ENCODE measurements at regions not wholly inside any gene's neighbourhood (a gene's known extent, or its start where the extent isn't known, plus 50 kb on each side); places are given as distances from the start of the nearest gene placed in this dataset.
"Not testable (repeated sequence)": the region's sequence is repeated elsewhere in the genome, so short reads cannot be mapped to it uniquely, and the experiment has no call there.

DNA sequence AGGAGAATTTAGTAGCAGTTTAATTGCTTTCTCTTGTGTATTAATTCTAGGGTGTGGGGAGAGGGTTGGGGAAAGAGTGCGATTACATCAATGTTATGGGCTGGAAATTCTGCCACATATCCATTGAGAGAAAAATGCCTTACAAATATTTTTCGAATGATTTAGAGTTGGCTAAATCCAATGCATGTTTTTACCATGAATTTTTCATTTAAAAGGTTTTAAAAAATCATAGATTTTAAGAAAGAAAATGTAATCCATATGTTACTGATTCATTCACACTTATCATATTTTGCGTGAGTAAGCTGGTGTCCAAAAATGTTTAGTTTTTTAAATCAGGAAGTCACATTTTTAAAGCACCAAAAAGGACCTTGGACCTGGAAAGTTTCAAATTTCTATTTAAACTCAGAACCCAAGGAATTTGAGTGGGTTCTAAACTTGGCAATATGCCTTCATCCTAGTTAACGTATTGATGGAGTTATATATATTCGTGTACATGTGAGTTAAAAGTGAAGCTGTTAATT is 627.4 kb upstream of the CITED2 start:
- intact Hi-C loops (cut with DNase I), result loop anchor here in 1 of 2 donors (5.0 kb wide), 1 partner anchor 160 kb away; no protein-coding TSS in a partner anchor
- DNase-seq (ENCODE audit: low spot score), result no peak

DNA sequence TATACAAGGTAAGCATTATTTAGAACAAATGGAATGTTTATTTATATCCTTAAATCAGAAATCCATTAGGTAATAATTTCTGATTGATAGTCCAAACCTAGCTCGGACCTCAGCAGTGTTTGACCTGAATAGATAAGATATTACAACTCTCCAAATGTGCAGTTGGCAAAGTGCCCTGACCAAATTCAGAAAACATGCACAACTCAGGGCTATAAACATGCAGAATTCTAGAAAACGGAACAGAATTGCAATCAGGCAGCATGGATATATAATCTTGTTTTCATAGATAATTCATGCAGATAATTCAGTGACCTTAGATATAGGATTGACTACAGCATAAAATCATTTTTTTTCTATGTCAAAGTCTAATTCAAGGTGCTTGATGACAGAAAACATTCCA is 626.6 kb upstream of the CITED2 start:
- intact Hi-C loops (cut with DNase I), result loop anchor here in 1 of 2 donors (5.0 kb wide), 1 partner anchor 161 kb away; no protein-coding TSS in a partner anchor
- DNase-seq (ENCODE audit: low spot score), result no peak

DNA sequence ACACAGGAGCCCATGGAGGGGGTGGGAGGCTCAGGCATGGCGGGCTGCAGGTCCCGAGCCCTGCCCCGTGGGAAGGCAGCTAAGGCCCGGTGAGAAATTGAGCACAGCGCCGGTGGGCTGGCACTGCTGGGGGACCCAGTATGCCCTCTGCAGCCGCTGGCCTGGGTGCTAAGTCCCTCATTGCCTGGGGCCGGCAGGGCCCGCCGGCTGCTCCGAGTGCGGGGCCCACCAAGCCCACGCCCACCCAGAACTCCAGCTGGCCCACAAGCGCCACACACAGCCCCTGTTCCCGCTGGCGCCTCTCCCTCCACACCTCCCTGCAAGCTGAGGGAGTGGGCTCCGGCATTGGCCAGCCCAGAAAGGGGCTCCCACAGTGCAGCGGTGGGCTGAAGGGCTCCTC is 625.2 kb upstream of the CITED2 start:
- DNase-seq (ENCODE audit: low spot score), result peak; percentile 68

DNA sequence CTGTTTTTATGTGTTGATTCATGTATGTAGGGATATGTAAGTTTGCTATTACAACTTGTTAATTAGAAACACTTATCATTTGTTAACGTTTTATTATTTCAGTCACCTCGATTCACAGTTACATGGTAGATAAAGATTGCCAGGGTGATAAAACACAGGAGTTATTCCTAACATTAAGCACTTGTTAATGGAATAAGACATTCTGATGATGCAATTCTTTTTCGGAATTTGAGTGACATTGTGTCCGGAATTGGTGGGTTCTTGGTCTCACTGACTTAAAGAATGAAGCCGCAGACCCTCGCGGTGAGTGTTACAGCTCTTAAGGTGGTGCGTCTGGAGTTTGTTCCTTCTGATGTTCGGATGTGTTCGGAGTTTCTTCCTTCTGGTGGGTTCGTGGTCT is 624.0 kb upstream of the CITED2 start:
- DNase-seq (ENCODE audit: low spot score); intact Hi-C loops (cut with DNase I): not testable (repeated sequence)

More for the DNA sequence above, 625.2 kb upstream of the CITED2 start:
- intact Hi-C loops (cut with DNase I), result loop anchor here in 1 of 2 donors (5.0 kb wide), 1 partner anchor 163 kb away; no protein-coding TSS in a partner anchor

DNA sequence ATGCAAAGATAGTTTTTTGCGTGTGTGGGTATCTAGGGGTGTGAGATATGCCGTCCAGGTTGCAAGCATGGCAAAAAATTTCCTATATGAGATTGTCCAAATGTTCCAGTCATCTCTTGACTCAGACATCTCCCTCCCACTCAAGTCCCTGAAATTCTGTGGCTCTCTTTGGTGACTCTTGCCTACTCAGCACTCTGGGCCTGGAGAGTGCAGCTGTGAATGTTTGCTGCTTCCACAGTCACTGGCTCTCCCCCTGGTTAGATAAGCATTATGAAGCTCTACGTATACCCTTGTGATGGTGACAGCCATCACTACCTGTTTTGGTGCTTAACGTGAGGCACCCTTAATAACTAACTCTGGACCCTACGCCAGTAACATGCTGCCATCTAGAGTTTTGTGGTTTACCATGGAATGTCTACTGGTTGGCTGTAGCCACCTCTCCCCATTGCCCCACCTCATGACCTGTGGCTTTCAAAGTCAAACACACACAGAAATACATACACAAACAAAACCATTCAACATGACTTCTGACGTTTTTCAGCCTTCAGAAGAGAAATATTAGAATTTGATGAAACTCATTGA is 621.9 kb upstream of the CITED2 start:
- intact Hi-C loops (cut with DNase I), result no loop called here
- DNase-seq (ENCODE audit: low spot score), result no peak

DNA sequence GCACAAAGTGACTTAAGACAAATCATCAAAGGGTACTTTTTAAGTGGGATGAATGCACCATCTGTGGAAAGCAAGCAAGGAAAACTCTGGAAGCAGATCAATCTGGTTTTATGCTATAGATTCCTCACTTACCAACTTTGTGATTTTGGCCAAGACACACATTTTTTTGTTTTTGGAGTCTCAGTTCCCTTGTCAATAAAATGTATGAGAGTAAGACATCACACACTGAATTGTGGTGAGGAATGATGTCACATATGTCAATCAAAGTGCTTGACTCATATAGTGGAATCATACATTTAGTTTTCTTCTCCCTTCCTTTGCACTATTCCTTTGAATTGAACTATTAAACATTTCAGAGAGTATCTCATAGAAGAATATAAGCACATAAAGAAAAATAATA is 620.5 kb upstream of the CITED2 start:
- no peak for DNase-seq (ENCODE audit: low spot score)
- intact Hi-C loops (cut with DNase I), result no loop called here

DNA sequence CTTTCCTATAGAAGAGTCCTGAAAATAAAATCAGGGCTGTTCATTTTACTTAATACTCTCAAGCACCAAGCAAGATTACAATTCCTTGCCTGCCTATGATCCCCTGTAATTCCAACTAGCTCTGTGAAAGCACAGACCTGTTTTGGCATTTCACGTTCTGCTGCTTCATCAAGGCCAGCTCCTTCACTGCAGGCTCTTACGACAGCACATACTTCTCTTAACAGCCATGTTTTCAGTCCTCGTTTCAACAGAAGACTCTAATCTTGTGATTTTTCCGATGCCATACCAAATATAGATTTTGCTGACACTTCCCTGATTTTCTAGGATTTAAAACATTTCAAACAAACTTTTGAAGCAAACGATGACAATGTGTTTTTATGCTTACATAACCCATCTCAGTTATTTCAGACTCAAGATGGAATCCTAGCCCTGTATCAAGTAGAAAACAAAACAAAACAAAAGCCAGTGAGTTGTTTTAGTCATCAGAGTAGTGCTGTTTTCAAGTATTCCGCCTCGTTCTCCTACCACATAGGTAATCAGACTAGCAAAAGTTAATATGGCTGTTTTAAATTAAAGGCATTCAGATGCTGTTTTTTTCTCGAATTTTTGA is 616.5 kb upstream of the CITED2 start:
- no peak for DNase-seq (ENCODE audit: low spot score)

DNA sequence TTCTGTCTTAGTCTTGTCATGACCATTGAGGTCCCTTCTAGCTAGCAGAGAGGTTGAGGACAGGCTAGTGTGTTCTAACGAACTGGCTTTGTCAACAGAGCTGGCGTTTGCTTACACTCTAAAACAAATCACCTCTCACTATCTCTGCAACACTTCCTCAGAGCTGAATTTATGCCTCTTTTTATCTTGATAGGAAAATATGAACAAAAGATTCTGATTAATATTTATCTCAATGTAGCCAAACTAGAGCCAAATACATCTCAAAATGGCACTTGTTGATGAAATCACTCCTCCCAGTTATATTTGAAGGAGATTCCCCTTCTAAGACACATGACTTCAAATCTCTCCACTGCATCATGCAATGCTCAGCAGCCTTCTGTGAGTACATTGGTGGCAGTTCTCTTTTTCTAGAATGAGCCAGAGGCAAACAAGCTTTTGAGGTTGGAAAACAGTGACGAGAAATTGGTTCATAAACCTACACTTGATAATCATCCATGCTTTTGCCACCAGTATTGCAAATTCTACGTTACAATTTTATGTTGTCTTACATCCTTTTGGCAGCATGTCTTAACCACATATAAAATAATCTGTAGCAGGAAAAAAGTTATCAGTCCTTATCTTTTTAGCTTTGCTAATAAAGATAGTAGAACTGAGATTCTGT is 615.7 kb upstream of the CITED2 start:
- no peak for DNase-seq (ENCODE audit: low spot score)
- intact Hi-C loops (cut with DNase I), result no loop called here

More for the DNA sequence above, 616.5 kb upstream of the CITED2 start:
- intact Hi-C loops (cut with DNase I), result no loop called here

DNA sequence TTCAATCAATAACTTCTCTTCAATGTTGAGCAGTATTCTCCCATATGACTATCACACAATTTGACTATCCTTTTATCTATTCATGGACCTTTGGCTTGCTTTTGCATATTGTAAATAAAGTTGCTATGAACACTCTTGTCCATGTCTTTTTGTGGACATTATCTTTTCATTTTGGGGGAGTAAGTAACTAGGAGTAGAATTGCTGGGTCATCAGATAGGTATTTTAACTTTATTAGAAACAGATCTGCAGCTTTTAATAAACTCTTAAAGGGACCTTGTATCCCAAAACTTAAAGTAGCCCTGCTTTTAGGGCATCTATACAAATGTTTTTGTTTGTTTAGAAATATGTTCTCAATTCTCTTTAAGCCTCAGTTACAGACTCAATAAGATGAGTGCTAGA is 614.2 kb upstream of the CITED2 start:
- intact Hi-C loops (cut with DNase I), result loop anchor here (10.0 kb wide), 1 partner anchor 86 kb away; no protein-coding TSS in a partner anchor
- no peak for DNase-seq (ENCODE audit: low spot score)

DNA sequence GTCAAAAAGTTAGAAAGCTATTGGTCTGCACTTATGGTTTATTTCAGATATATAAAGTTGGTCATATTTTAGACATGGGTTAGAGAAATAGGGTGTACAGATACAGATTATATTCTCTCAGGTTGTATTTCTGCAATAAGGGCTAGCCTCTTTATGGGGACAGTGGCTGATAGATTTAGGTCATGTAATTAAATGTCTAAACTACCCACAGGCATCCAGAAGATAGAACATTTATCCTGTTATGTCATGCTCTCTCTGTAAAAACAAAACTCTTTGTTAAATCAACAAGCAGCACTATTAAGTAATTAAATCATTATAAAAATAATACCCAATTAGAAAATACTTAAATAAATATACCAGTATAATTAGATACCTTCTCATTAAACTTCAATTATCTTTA is 612.6 kb upstream of the CITED2 start:
- intact Hi-C loops (cut with DNase I), result loop anchor here (10.0 kb wide), 1 partner anchor 88 kb away; no protein-coding TSS in a partner anchor
- DNase-seq (ENCODE audit: low spot score), result no peak

DNA sequence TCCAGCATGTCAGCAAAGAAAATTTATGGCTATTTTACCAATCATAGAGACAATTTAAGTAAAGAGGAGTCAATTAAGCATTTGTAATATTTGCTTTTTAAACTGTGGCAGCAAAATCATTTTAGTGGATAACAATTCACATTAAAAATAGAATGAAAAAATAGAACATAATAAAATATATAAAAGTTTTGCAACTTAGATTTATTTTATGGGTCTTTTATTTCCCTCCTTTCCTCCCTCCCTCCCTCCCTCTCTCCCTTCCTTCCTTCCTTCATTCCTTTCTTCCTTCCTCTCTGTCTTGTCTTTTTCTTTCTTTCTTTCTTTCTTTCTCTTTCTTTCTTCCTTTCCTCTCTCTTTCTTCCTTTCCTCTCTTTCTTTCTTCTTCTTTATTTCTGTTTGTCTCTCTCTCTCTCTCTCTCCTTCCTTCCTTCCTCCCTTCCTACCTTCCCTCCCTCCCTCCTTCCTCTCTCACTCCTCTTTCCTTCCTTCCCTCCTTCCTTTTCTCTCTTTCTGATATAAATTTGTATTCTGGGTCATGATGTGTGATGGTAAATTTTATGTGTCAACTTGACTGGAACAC is 610.9 kb upstream of the CITED2 start:
- no peak for DNase-seq (ENCODE audit: low spot score)
- intact Hi-C loops (cut with DNase I), result loop anchor here (10.0 kb wide), 1 partner anchor 89 kb away; no protein-coding TSS in a partner anchor

DNA sequence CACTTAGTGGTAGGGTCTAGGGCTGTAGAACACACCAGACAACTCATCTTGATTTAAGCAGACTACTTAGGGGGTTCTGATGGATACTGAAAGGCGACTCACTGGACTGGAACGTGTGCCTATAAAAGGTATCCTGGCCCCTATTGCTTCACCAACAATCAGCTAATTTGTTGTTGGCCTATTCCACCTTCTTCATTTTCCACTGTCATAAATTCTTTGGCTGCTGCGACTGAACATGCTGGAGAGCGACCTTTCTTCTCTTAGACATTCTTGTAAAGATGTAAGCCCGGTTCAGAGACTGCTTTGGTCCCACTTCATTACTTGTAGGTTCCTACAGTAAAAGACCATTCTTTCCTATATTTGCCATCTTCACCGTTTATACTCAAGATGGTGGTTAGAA is 609.9 kb upstream of the CITED2 start:
- intact Hi-C loops (cut with DNase I), result loop anchor here (10.0 kb wide), 1 partner anchor 90 kb away; no protein-coding TSS in a partner anchor
- DNase-seq (ENCODE audit: low spot score), result no peak

DNA sequence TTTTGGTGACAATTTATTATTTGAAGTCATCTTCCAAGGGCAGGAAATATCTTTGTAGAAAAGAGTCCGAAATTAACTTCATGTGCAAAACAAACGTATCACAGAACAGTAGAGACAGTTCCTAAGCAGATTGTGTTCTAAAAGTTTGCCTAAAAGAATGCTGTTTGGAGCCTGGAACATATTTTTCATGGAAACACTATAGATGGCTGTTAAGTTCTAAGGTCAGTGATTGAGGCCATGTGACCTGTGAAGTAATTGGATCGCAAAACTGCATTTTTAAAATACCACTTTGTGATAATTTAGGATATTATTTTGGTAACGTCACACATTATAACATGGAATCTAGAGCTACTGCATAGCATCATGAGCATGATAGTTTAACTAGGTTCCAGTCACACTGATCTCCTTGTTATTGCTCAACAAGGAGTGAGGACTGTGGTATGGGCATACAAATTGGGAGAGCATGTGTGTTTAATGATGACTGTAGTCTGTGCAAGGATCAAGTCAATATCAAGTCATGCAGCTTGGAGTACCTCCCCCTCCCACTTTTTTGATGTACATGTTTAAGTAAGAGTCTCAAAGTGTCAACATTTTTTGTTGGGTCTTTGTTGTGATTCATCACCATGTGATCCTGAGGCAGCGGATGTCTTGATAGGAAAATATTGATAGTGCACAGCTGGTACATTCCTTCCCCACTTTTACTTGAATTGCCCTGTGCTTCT is 609.3 kb upstream of the CITED2 start:
- DNase-seq (ENCODE audit: low spot score), result no peak
- intact Hi-C loops (cut with DNase I), result loop anchor here (10.0 kb wide), 1 partner anchor 91 kb away; no protein-coding TSS in a partner anchor

DNA sequence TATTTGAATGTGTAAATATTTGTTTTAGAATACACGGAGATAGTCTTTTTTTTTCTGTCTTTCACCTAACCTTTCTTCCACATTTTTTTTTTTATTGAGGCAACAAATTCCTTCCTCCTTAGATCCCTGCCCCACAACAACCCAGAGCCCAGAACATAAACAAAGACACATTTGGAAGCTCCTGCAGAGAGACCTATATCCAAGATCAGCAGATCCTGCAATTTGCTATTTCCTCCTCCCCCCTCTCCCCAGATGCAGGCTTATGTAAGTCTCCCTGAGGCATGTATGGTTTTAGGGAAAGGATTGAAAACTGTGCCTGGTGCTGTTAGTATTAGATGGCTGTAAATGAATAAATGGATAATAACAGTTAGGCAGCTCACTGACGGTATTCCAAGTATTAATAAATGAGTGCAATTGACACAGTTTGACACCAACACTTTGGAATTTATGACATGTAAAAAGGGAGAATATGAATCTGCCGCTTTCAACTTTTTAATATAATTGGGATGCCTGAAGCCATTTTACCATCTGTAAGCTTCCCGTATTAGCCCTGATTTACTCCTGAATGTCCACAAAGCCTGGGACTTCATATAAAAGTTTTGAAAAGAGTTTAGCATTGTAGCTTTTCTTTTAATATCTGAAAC is 608.3 kb upstream of the CITED2 start:
- intact Hi-C loops (cut with DNase I), result loop anchor here (10.0 kb wide), 1 partner anchor 92 kb away; no protein-coding TSS in a partner anchor

DNA sequence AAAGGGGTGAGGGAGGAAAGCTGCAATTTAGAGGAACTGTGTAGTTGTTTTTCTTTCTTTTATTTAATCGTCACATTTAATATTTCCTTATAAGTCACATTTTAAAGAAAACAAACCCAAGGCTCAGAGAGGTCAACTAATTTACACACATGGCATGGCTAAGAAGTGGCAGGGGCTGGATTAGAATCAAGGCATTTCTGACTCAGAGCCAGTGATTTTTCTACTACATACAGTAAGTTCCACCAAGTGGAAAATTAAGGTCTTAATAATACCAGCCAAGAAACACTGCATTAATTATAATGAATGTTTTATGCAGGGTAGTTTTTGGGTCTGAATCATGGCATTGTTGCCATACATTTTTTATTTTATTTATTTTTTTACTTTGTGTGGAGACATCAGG is 607.7 kb upstream of the CITED2 start:
- intact Hi-C loops (cut with DNase I), result loop anchor here (10.0 kb wide), 1 partner anchor 93 kb away; no protein-coding TSS in a partner anchor
- no peak for DNase-seq (ENCODE audit: low spot score)

More for the DNA sequence above, 608.3 kb upstream of the CITED2 start:
- no peak for DNase-seq (ENCODE audit: low spot score)

DNA sequence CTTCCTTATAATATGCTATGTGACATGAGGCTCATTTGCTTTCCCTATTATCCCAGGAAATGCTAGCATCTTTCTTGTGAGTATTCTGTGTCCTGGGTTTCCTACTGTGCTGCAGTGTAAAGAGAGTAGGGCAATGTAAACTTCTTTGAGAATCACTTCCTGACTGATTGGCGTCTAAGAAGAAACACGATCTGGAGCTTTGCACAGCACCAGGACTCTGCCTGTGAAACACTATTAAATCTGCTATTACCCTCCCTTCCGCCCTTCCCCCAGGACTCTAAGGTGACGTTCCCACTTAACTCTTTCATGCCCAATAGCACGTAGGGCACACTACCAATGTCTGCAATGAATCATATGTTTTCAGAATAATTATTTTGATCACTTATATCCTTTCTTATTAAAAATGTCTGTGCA is 607.3 kb upstream of the CITED2 start:
- DNase-seq (ENCODE audit: low spot score), result no peak
- intact Hi-C loops (cut with DNase I), result loop anchor here (10.0 kb wide), 1 partner anchor 93 kb away; no protein-coding TSS in a partner anchor

DNA sequence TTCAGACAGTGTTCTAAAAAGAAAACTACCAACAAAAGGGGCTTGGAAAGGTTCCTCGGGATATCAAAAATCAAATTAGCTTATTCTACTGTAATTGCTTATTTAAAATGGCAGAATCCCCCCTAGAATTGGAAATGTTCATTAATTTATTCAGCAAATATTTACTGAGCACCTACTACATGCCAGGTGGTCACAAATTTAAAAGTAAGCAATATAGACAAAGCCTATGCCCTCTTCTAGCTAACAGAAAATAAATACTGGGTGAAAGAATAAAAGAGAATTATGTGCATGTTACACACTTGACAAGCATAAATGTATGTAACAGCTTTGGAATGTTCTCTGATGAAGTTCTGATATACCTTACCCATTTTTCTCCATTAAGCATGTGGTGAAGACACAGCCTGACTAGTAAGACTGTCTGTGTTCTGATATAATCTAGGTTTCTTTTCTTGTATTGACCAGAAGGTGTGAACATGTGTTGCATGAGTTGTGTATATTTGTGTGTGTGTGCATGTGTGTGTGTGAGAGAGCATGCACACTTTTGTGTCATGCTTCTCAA is 606.7 kb upstream of the CITED2 start:
- no peak for DNase-seq (ENCODE audit: low spot score)
- intact Hi-C loops (cut with DNase I), result loop anchor here (10.0 kb wide), 1 partner anchor 94 kb away; no protein-coding TSS in a partner anchor

DNA sequence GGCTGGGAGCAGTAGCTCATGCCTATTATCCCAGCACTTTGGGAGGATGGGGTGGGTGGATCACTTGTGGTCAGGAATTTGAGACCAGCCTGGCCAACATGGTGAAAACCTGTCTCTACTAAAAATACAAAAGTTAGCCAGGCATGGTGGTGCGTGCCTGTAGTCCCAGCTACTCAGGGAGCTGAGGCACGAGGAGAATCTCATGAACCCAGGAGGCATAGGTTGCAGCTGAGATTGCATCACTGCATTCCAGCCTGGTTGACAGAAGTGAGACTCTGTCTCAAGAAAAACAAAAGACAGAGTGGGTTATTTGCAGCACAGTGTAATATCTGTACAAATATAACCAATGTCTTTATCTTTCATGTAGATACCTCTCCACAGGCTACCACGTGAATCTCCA is 606.2 kb upstream of the CITED2 start:
- intact Hi-C loops (cut with DNase I), result loop anchor here (10.0 kb wide), 1 partner anchor 94 kb away; no protein-coding TSS in a partner anchor
- DNase-seq (ENCODE audit: low spot score), result not testable (repeated sequence)
